Heart left ventricle (tissue), 16 donors: ENCODE measurements at regions not wholly inside any gene's neighbourhood (a gene's known extent, or its start where the extent isn't known, plus 50 kb on each side); places are given as distances from the start of the nearest gene placed in this dataset.

ENCODE experiments used
- ATAC-seq, 4 donors: fragments of 200-7000 bp; cut with Tn5 transposase; one replicate each; pipeline ENCODE4 v1.9.1; 2020 to 2022; ENCODE audit warnings: moderate library complexity in 4 of 4, mild to moderate bottlenecking in 3 of 4, moderate number of reproducible peaks in 1 of 4
- DNase-seq, 5 donors: peaks; one replicate each; pipeline ENCODE4 v3.0.0-alpha.2; 2020
- H3K27ac ChIP-seq, 12 donors: fragments of 200-600 bp; sonication (generic) in 4 of 12; one replicate each; pipeline versions ENCODE4 v1.5.0 to v1.8.0; 2016 to 2022; ENCODE audit warnings: mild to moderate bottlenecking in 2 of 12
- H3K27me3 ChIP-seq, 9 donors: fragments of 200-600 bp; sonication (generic) in 2 of 9; one replicate each; pipeline versions ENCODE4 v1.5.1 to v1.8.0; 2016 to 2022; ENCODE audit warnings: mild to moderate bottlenecking in 3 of 9
- H3K36me3 ChIP-seq, 9 donors: fragments of 200-600 bp; sonication (generic) in 2 of 9; one replicate each; pipeline versions ENCODE4 v1.5.0 to v1.8.0; 2018 to 2022; ENCODE audit warnings: mild to moderate bottlenecking in 2 of 9
- H3K4me1 ChIP-seq, 12 donors: fragments of 200-600 bp; sonication (generic) in 4 of 12; one replicate each; pipeline versions ENCODE4 v1.5.0 to v1.8.0; 2016 to 2022; ENCODE audit warnings: mild to moderate bottlenecking in 3 of 12
- H3K4me3 ChIP-seq, 12 donors: fragments of 200-600 bp; sonication (generic) in 4 of 12; one replicate each; pipeline versions ENCODE4 v1.5.0 to v1.8.0; 2017 to 2022; ENCODE audit warnings: mild to moderate bottlenecking in 9 of 12, moderate library complexity in 4 of 12
- H3K9me3 ChIP-seq, 12 donors: fragments of 200-600 bp; sonication (generic) in 4 of 12; one replicate each; pipeline versions ENCODE4 v1.5.0 to v1.8.0; 2016 to 2022; ENCODE audit warnings: mild to moderate bottlenecking in 1 of 12
- CTCF ChIP-seq, 12 donors: fragments of 200-600 bp; sonication (generic) in 4 of 12; IDR thresholded peaks; one replicate each; pipeline versions ENCODE4 v1.5.0 to v1.8.0; 2018 to 2022; ENCODE audit warnings: antibody characterized with exemption in 12 of 12, mild to moderate bottlenecking in 5 of 12
- POLR2A ChIP-seq, 2 donors: fragments of 450-650 bp; IDR thresholded peaks; one replicate each; pipeline ENCODE4 v1.6.1; 2017; ENCODE audit warnings: antibody characterized with exemption in 2 of 2, mild to moderate bottlenecking in 2 of 2, moderate library complexity in 2 of 2
- WGBS, 4 donors: extraction: QIAGEN DNeasy Blood & Tissue Kit in 2 of 4; methylation state at CpG; one replicate each; pipeline versions ENCODE4 v1.1.5 to v1.1.7; 2013 to 2018; 5-methylcytosine and 5-hydroxymethylcytosine counted together
- intact Hi-C, 10 donors: fragments of 100-400 bp; cut with DNase I; formaldehyde crosslinking; loops; one replicate each; pipeline versions ENCODE4 v1.11.1 to v1.14.2; 2022
- donor health status: ischemic (EF 13 %, LVEDD 7.1; RV severe dilation, severe dysfunction).
- donor health status: healthy with polysubstance abuse.
- donor health status: DM: no; HTN: yes; CAD: no.
- donor health status: DM: no; HTN: no; CAD: no.
- donor health status: ischemic (EF 25% LVEDD 6.9; RV normal size, moderate dysfunction).
- donor health status: ischemic (EF 25% LVEDD 5.7; RV mildly dilated, moderate dysfunction).
- donor health status: healthy.
- donor health status: DM: yes; HTN: yes; CAD: no.
- donor health status: ischemic (EF 35%, LVEDD 5.7; RV mildly dilated, moderate dysfunction).
- donor health status: nonischemic (EF 11% LVEDD 7.7; RV severe dilation, severe dysfunction).
- donor health status: DM: yes; HTN: yes; CAD: no.
- donor health status: PGD.
- donor health status: ischemic (EF 29% LVEDD 5.4; RV normal size, mild dysfunction).
- donor health status: nonischemic (EF 23%, LVEDD 6.1; RV moderate dilation, normal function).

- intact Hi-C loops: no loop called here
- no peaks in the 10 kb centered on the region for H3K4me1 ChIP-seq
- H3K27ac ChIP-seq: no peak overlapping the region
- DNase-seq: no peak
- H3K27me3 ChIP-seq: no peaks in the 10 kb centered on the region
- H3K4me3 ChIP-seq: no peak overlapping the region
- 79 to 93% (median 87%) methylated on average over 3 of the region's 3 CpGs for WGBS, 4 donors
- TF ChIP-seq POLR2A (IDR thresholded peaks at IDR 0.05) (no peak), CTCF (IDR thresholded peaks at IDR 0.05) (no peak)
- H3K36me3 ChIP-seq: no peaks in the 10 kb centered on the region
- no peak for ATAC-seq
- H3K9me3 ChIP-seq: no peaks in the 10 kb centered on the region
These were observed 261.1 kb upstream of the ZEB2 start for GRCh38 chr2:144780983-144781382.

DNA sequence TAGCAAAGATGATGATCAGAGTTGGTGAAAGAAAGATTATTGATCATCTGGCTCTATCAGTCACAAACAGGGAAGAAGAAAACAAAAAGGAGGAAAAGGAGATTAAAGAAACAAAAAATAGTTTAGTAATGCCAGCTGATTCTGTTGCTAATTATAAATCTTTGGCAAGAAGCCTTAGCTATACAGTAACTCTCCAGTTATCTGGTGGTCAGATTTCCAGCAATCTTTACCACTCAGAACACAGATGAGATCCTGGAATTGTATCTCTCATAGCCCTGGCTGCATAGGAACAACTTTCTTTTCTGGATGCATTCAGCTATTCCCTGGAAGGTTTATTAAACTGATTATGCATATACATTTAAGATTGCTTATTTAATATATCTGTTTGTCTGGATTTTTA, 256.8 kb upstream of the ZEB2 start:
- peaks cover 0 to 9% (median 0%) of the 10 kb centered on the region in 12 donors for H3K4me1 ChIP-seq
- DNase-seq: no peak
- intact Hi-C loops: no loop called here
- no peaks in the 10 kb centered on the region for H3K27me3 ChIP-seq
- TF ChIP-seq POLR2A (IDR thresholded peaks at IDR 0.05) (no peak), CTCF (IDR thresholded peaks at IDR 0.05) (no peak)
- no peak for ATAC-seq
- H3K27ac ChIP-seq: no peak overlapping the region
- no peaks in the 10 kb centered on the region for H3K9me3 ChIP-seq
- H3K36me3 ChIP-seq: no peaks in the 10 kb centered on the region
- no peak overlapping the region for H3K4me3 ChIP-seq

DNA sequence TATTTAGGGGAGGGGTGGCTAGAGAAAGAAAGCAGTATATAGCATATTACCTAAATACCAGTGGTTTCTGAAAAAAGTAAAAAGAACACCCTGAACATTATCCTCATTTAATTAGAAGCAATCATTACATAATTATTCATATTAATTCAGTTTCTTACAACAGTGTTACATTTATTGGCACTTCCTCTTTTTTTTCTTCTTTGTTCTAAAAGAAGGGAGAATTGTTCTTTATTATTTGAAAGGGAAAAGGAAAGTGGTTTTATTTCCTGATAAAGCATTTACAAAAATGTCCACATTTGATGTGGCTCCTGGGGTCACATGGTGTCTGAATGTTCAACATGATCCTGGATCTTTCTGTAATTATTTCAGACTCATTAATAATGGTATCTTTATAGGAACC, 254.9 kb upstream of the ZEB2 start:
- intact Hi-C loops: no loop called here
- no peak for DNase-seq
- Histone ChIP-seq H3K4me1 (peaks cover 0 to 9% (median 0%) of the 10 kb centered on the region in 12 donors), H3K36me3 (no peaks in the 10 kb centered on the region), H3K9me3 (no peaks in the 10 kb centered on the region), H3K27ac (no peak overlapping the region), H3K27me3 (no peaks in the 10 kb centered on the region), H3K4me3 (no peak overlapping the region)
- TF ChIP-seq CTCF (IDR thresholded peaks at IDR 0.05) (no peak), POLR2A (IDR thresholded peaks at IDR 0.05) (no peak)
- no peak for ATAC-seq

GRCh38 chr2:144771348-144771747, 251.4 kb upstream of the ZEB2 start:
- no peaks in the 10 kb centered on the region for H3K9me3 ChIP-seq
- no peak overlapping the region for H3K27ac ChIP-seq
- no peaks in the 10 kb centered on the region for H3K36me3 ChIP-seq
- TF ChIP-seq POLR2A (IDR thresholded peaks at IDR 0.05) (no peak), CTCF (IDR thresholded peaks at IDR 0.05) (no peak)
- 78 to 92% (median 90%) methylated on average over 3 of the region's 3 CpGs for WGBS, 4 donors
- no peak overlapping the region for H3K4me3 ChIP-seq
- H3K4me1 ChIP-seq: peaks cover 0 to 9% (median 0%) of the 10 kb centered on the region in 12 donors
- intact Hi-C loops: no loop called here
- ATAC-seq: no peak
- no peak for DNase-seq
- no peaks in the 10 kb centered on the region for H3K27me3 ChIP-seq
